ENCODE measurements at regions not wholly inside any gene's neighbourhood (a gene's known extent, or its start where the extent isn't known, plus 50 kb on each side); places are given as distances from the start of the nearest gene placed in this dataset.
"Not testable (repeated sequence)": the region's sequence is repeated elsewhere in the genome, so short reads cannot be mapped to it uniquely, and the experiment has no call there.

- DNase-seq (ENCODE audit: low spot score): no peak
These were observed 91.9 kb downstream of the FCRL5 start for GRCh38 chr1:157460381-157460780.

DNA sequence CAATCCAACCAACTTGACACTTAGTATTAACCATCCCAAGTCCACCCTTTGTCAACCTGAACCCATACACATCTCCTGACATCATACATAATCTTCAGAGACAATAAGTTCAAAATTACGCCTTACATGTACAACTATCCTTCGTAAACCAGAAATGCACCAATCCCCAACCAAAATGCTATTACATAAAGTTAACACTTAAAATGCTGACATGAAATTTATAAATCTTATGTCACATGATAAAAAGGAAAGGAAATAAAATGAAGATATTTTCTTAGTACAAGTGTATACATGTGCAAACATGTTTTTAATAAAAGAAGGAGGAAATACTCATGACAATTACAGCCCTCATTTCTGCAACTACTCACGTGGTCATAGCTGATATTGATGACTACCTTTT lies 95.0 kb downstream of the FCRL5 start:
- no peak for DNase-seq (ENCODE audit: low spot score)

DNA sequence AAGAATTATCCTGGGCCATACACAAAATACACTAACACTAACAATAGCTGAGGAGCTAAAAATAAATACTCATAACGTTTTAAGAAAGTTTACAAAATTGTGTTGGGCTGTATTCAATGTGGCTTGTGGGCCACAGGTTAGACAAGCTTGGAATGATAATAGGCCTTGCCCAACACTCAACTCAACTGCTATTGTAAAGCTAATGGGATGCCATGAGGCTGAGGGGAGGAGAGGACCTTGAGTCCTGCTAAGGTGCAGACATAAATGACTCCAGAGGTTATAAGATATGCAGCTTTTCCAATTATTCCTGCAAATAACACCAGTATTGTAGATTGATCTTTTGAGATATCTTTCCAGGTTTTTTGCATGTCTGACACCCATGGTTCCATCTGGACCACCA lies 97.0 kb downstream of the FCRL5 start:
- no peak for DNase-seq (ENCODE audit: low spot score)

GRCh38 chr1:157450106-157450505 lies 102.2 kb downstream of the FCRL5 start:
- DNase-seq (ENCODE audit: low spot score): peak; percentile 77

DNA sequence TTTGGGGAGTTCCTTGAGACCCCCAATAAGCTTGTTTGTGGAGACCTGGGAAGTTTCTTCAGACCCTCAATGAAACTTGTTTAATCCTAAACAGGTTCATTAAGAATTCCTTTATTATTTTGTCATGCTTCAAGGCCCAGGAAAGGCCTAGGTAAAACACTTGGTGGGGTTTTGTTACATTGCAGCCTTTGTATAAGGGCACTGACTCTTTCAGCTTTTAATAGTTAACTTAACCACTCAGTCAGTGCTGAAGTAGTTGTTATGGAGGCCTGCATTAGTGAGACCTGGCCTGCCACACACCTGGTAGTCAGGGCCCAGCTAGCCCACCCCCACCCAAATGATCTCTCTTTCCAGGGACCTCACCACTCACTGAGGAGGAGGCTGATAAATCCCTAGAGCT lies 103.7 kb downstream of the FCRL5 start:
- no peak for DNase-seq (ENCODE audit: low spot score)

- DNase-seq (ENCODE audit: low spot score): not testable (repeated sequence)
These were observed 106.0 kb downstream of the FCRL5 start for GRCh38 chr1:157446356-157446755.

GRCh38 chr1:157445616-157446140 lies 106.6 kb downstream of the FCRL5 start:
- not testable (repeated sequence) for DNase-seq (ENCODE audit: low spot score)

GRCh38 chr1:157442065-157442464 lies 110.2 kb downstream of the FCRL5 start:
- DNase-seq (ENCODE audit: low spot score): no peak

DNA sequence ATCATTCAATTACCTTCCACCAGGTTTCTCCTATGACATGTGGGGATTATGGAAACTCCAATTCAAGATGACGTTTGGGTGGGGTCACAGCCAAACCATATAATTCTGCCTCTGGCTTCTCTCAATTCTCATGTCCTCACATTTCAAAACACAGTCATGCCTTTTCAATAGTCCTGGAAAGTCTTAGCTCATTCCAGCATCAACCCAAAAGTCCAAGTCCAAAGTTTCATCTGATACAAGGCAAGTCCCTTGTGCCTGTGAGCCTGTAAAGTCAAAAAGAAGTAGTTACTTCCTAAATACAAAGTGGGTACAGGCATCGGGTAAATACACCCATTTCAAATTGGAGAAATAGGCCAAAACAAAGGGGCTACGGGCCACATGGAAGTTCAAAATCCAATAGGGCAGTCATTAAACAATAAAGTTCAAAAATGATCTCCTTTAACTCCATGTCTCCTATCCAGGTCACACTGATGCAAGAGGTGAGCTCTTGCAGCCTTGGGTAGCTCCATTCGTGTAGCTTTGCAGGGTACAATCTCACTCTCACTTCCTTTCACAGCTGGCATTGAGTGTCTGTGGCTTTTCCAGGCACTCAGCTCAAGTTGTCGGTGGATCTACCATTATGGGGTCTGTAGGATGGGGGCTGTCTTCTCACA lies 112.9 kb downstream of the FCRL5 start:
- DNase-seq (ENCODE audit: low spot score): no peak

- no peak for DNase-seq (ENCODE audit: low spot score)
These were observed 113.7 kb downstream of the FCRL5 start for GRCh38 chr1:157438613-157439012.

DNA sequence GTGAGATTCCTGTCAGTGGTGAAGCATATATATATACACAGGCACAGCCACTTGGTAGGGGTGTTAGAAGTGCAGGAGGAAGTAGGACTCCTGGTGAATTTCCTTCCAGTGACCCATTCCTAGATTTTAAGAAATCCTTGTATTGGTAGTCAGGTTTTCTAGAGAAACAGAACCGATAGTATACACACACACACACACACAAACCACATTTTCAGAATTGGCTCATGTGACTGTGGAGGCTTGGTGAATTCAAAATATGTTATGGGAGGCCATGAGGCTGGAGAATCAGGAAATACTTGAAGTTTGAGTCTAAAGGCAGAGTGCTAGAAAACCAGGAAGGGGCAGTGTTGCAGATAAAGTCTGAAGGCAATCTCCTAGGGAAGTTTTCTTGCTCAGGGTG lies 114.2 kb downstream of the FCRL5 start:
- DNase-seq (ENCODE audit: low spot score): no peak

DNA sequence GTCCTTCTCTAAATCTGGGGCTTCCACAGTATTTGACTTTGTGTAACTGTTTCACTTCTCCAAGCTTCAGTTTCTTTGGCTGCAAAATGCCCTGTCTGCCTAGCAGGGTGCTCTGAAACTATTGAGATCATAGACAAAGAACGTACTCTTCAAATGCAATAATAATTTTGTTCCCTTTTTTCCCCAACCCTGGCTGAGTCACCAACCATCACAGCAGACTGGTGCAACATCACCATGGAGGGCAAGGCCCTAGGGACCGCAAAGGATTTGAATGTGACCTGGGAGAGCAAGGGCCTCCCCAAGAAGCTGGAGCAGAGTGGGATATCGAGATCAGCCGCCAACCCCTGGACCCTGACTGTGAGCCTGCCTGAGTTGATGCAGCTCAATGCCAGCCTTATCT lies 115.0 kb downstream of the FCRL5 start:
- DNase-seq (ENCODE audit: low spot score): no peak

GRCh38 chr1:157431751-157432150 lies 120.6 kb downstream of the FCRL5 start:
- no peak for DNase-seq (ENCODE audit: low spot score)

GRCh38 chr1:157429601-157430240 lies 122.6 kb downstream of the FCRL5 start:
- DNase-seq (ENCODE audit: low spot score): no peak

DNA sequence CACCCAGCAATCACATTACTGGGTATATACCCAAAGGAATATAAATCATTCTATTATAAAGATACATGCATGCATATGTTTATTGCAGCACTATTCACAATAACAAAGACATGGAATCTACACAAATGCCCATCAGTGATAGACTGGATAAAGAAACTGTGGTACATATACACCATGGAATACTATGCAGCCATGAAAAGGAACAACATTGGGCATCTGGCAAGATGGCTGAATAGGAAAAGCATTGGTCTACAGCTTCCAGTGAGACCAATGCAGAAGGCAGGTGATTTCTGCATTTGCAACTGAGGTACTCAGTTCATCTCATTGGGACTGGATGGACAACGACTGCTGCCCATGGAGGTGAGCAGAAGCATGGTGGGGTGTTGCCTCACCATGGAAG lies 128.6 kb downstream of the FCRL5 start:
- DNase-seq (ENCODE audit: low spot score): not testable (repeated sequence)

GRCh38 chr1:157419845-157420542 lies 132.3 kb downstream of the FCRL5 start:
- no peak for DNase-seq (ENCODE audit: low spot score)

- DNase-seq (ENCODE audit: low spot score): no peak
These were observed 133.7 kb downstream of the FCRL5 start for GRCh38 chr1:157418659-157419058.

GRCh38 chr1:157418231-157418630 lies 134.1 kb downstream of the FCRL5 start:
- DNase-seq (ENCODE audit: low spot score): no peak

GRCh38 chr1:157415661-157416060 lies 136.7 kb downstream of the FCRL5 start:
- no peak for DNase-seq (ENCODE audit: low spot score)

- DNase-seq (ENCODE audit: low spot score): no peak
These were observed 140.0 kb downstream of the FCRL5 start for GRCh38 chr1:157412308-157412707.

DNA sequence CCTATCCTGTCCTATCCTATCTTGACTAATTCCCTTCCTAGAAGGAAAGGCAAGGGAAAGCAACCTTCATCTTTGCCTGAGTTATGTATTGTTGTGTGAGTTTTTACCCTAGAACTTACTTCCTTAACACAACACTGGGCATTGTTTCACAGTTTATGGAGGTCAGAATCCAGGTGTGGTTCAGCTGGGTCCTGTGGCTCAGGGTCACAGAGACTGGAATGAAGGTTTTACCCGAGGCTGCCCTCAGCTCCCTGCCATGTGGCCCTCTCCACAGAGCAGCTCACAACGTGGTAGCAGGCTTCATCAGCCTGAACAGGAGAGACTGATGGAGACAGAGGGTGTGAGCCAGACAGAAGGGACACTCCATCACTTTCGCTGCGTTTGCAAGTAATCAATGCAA lies 140.5 kb downstream of the FCRL5 start:
- no peak for DNase-seq (ENCODE audit: low spot score)

DNA sequence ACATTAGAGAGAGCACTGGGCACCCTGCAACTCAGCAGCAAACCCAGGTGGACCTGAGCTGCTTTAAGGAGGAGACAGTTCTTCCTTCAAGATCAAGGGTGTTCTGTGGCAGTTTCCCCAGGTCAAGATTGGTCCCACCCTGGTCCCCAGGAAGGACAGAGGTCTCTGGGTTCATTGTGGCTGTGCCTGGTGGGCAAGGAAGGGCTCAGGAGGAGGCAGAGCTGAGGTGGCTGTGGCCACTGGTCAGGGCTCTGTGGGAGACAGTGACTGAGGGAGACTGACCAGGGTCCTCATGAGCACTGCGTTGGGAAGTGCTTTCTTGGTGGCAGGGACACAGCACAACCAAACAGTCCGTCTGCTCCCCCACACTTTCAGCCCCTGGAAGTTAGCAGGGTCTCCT lies 141.3 kb downstream of the FCRL5 start:
- DNase-seq (ENCODE audit: low spot score): no peak

- no peak for DNase-seq (ENCODE audit: low spot score)
These were observed 141.9 kb downstream of the FCRL5 start for GRCh38 chr1:157410457-157410856.
